ENCODE measurements at regions not wholly inside any gene's neighbourhood (a gene's known extent, or its start where the extent isn't known, plus 50 kb on each side); places are given as distances from the start of the nearest gene placed in this dataset.

GRCh38 chr10:124341768-124342135 lies 77.0 kb downstream of the OAT start:
- Mint-ChIP-seq H3K9me3 (no peaks in the 10 kb centered on the region), H3K4me1 (no peaks in the 10 kb centered on the region), H3K27me3 (ENCODE audit: insufficient read depth, low read depth) (peaks cover 12% of the 10 kb centered on the region), H3K4me3 (no peak overlapping the region), H3K36me3 (no peaks in the 10 kb centered on the region), H3K27ac (no peak overlapping the region)
- Histone ChIP-seq H3K4me1 (no peaks in the 10 kb centered on the region), H3K9me3 (ENCODE audit: low read depth) (no peaks in the 10 kb centered on the region), H3K27me3 (no peaks in the 10 kb centered on the region), H3F3A (ENCODE audit: low read depth) (no peaks in the 10 kb centered on the region), H3K4me2 (no peak overlapping the region), H3K36me3 (no peaks in the 10 kb centered on the region), H4K20me1 (ENCODE audit: low read depth) (no peaks in the 10 kb centered on the region), H3K79me2 (ENCODE audit: low read depth) (no peaks in the 10 kb centered on the region), H3K27ac (no peak overlapping the region), H3K4me3 (no peak overlapping the region), H3K9ac (no peak overlapping the region), H2AFZ (replicated peaks) (no peak overlapping the region)
- TF ChIP-seq, protein P1, sequence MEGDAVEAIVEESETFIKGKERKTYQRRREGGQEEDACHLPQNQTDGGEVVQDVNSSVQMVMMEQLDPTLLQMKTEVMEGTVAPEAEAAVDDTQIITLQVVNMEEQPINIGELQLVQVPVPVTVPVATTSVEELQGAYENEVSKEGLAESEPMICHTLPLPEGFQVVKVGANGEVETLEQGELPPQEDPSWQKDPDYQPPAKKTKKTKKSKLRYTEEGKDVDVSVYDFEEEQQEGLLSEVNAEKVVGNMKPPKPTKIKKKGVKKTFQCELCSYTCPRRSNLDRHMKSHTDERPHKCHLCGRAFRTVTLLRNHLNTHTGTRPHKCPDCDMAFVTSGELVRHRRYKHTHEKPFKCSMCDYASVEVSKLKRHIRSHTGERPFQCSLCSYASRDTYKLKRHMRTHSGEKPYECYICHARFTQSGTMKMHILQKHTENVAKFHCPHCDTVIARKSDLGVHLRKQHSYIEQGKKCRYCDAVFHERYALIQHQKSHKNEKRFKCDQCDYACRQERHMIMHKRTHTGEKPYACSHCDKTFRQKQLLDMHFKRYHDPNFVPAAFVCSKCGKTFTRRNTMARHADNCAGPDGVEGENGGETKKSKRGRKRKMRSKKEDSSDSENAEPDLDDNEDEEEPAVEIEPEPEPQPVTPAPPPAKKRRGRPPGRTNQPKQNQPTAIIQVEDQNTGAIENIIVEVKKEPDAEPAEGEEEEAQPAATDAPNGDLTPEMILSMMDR (IDR thresholded peaks at IDR 0.05), result no peak
- TF ChIP-seq EZH2 (IDR thresholded peaks at IDR 0.05), result no peak
- no peak for TF ChIP-seq EZH2phosphoT487 (IDR thresholded peaks at IDR 0.05)
- DNase-seq (ENCODE audit: low spot score), result no peak

- no peak for DNase-seq (ENCODE audit: low spot score)
- H3K9ac ChIP-seq, result no peak overlapping the region
- H3K27me3 Mint-ChIP-seq (ENCODE audit: insufficient read depth, low read depth), result peaks cover 11% of the 10 kb centered on the region
- no peaks in the 10 kb centered on the region for H3K9me3 ChIP-seq (ENCODE audit: low read depth)
- no peak overlapping the region for H2AFZ ChIP-seq (replicated peaks)
- H3K9me3 Mint-ChIP-seq, result peaks cover 10% of the 10 kb centered on the region
- no peaks in the 10 kb centered on the region for H3K36me3 ChIP-seq
- H3K36me3 Mint-ChIP-seq, result no peaks in the 10 kb centered on the region
- no peaks in the 10 kb centered on the region for H3K4me1 ChIP-seq
- no peaks in the 10 kb centered on the region for H4K20me1 ChIP-seq (ENCODE audit: low read depth)
- no peaks in the 10 kb centered on the region for H3F3A ChIP-seq (ENCODE audit: low read depth)
- H3K27ac ChIP-seq, result no peak overlapping the region
- H3K4me2 ChIP-seq, result no peak overlapping the region
- H3K4me1 Mint-ChIP-seq, result no peaks in the 10 kb centered on the region
- H3K27me3 ChIP-seq, result no peaks in the 10 kb centered on the region
- no peak overlapping the region for H3K4me3 Mint-ChIP-seq
- H3K4me3 ChIP-seq, result no peak overlapping the region
- TF ChIP-seq, protein P1 (IDR thresholded peaks at IDR 0.05), result no peak
- TF ChIP-seq EZH2 (IDR thresholded peaks at IDR 0.05) (no peak), EZH2phosphoT487 (IDR thresholded peaks at IDR 0.05) (no peak)
- no peak overlapping the region for H3K27ac Mint-ChIP-seq
- H3K79me2 ChIP-seq (ENCODE audit: low read depth), result no peaks in the 10 kb centered on the region
These were observed 78.5 kb downstream of the OAT start for GRCh38 chr10:124340033-124340760.

GRCh38 chr10:124339119-124340032 lies 79.3 kb downstream of the OAT start:
- H3K79me2 ChIP-seq (ENCODE audit: low read depth), result no peaks in the 10 kb centered on the region
- no peaks in the 10 kb centered on the region for H3K4me1 ChIP-seq
- H3K4me3 ChIP-seq, result no peak overlapping the region
- Mint-ChIP-seq H3K36me3 (no peaks in the 10 kb centered on the region), H3K4me1 (no peaks in the 10 kb centered on the region), H3K4me3 (no peak overlapping the region), H3K9me3 (peaks cover 10% of the 10 kb centered on the region), H3K27ac (no peak overlapping the region), H3K27me3 (ENCODE audit: insufficient read depth, low read depth) (peaks cover 8% of the 10 kb centered on the region)
- H3K27me3 ChIP-seq, result no peaks in the 10 kb centered on the region
- no peaks in the 10 kb centered on the region for H4K20me1 ChIP-seq (ENCODE audit: low read depth)
- no peaks in the 10 kb centered on the region for H3K36me3 ChIP-seq
- TF ChIP-seq EZH2phosphoT487 (IDR thresholded peaks at IDR 0.05) (no peak), EZH2 (IDR thresholded peaks at IDR 0.05) (no peak)
- TF ChIP-seq, protein P1 (IDR thresholded peaks at IDR 0.05), result no peak
- DNase-seq (ENCODE audit: low spot score), result no peak
- no peak overlapping the region for H3K9ac ChIP-seq
- no peak overlapping the region for H3K4me2 ChIP-seq
- H3K27ac ChIP-seq, result no peak overlapping the region
- no peak overlapping the region for H2AFZ ChIP-seq (replicated peaks)
- H3F3A ChIP-seq (ENCODE audit: low read depth), result no peaks in the 10 kb centered on the region
- no peaks in the 10 kb centered on the region for H3K9me3 ChIP-seq (ENCODE audit: low read depth)
